ENCODE measurements at regions not wholly inside any gene's neighbourhood (a gene's known extent, or its start where the extent isn't known, plus 50 kb on each side); places are given as distances from the start of the nearest gene placed in this dataset.

DNA sequence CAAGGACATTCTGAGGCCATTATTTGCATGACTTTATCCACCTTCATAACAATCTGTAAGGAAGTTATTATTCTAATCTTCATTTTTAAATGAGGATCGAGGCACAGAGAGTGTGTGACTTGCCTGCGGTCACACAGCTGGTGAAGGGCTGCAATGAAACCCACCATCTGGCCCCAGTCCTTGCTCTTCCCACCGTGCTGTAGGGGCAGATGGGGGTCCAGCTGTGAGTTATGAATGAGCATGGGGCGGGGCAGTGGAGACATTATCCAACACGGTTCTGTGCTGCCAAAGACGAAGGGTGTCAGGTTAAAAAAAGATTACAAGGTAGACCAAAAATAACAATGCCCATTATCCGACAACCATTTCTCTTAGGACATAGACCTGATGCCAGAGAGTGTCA is 417.5 kb upstream of the MGMT start:
- H3K27ac ChIP-seq (ENCODE audit: low read depth in 1 of 2, low read length in 2 of 2) = no peak overlapping the region
- DNase-seq (ENCODE audit: low spot score) = no peak
- H3K27me3 ChIP-seq (ENCODE audit: control insufficient read depth in 4 of 4, insufficient read depth in 4 of 4, low read length in 3 of 4) = peaks cover 0 to 3% (median 0%) of the 10 kb centered on the region in 4 donors
- TF ChIP-seq MAX (IDR thresholded peaks at IDR 0.05) (no peak), ATF3 (IDR thresholded peaks at IDR 0.05) (no peak), NR2F2 (IDR thresholded peaks at IDR 0.05) (no peak), RAD21 (IDR thresholded peaks at IDR 0.05) (no peak), GABPA (IDR thresholded peaks at IDR 0.05 in 1 of 2, conservative IDR thresholded peaks at IDR 0.05 in 1 of 2) (no peak), HNF4G (IDR thresholded peaks at IDR 0.05) (no peak), FOXA2 (IDR thresholded peaks at IDR 0.05) (no peak), EGR1 (IDR thresholded peaks at IDR 0.05; ENCODE audit: low read depth in 2 of 2) (no peak), REST (IDR thresholded peaks at IDR 0.05) (no peak), ZBTB33 (IDR thresholded peaks at IDR 0.05) (no peak), TAF1 (conservative IDR thresholded peaks at IDR 0.05) (no peak), SP1 (IDR thresholded peaks at IDR 0.05) (no peak), HNF4A (conservative IDR thresholded peaks at IDR 0.05) (no peak), FOXA1 (IDR thresholded peaks at IDR 0.05) (no peak)
- TF ChIP-seq, protein P1, sequence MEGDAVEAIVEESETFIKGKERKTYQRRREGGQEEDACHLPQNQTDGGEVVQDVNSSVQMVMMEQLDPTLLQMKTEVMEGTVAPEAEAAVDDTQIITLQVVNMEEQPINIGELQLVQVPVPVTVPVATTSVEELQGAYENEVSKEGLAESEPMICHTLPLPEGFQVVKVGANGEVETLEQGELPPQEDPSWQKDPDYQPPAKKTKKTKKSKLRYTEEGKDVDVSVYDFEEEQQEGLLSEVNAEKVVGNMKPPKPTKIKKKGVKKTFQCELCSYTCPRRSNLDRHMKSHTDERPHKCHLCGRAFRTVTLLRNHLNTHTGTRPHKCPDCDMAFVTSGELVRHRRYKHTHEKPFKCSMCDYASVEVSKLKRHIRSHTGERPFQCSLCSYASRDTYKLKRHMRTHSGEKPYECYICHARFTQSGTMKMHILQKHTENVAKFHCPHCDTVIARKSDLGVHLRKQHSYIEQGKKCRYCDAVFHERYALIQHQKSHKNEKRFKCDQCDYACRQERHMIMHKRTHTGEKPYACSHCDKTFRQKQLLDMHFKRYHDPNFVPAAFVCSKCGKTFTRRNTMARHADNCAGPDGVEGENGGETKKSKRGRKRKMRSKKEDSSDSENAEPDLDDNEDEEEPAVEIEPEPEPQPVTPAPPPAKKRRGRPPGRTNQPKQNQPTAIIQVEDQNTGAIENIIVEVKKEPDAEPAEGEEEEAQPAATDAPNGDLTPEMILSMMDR (IDR thresholded peaks at IDR 0.05; ENCODE audit: low read depth, low read length, missing input control) = no peak
- H3K36me3 ChIP-seq (ENCODE audit: control insufficient read depth in 4 of 4, insufficient read depth in 3 of 4, low read depth in 1 of 4, low read length in 3 of 4) = no peaks in the 10 kb centered on the region
- no peaks in the 10 kb centered on the region for H3K9me3 ChIP-seq (ENCODE audit: control insufficient read depth in 4 of 4, low read length in 3 of 4)
- WGBS = 89% methylated on average over 7 of the region's 7 CpGs
- H3K4me3 ChIP-seq (ENCODE audit: low read depth in 1 of 3, low read length in 3 of 3) = no peak overlapping the region
- H3K9ac ChIP-seq (ENCODE audit: low read depth in 1 of 2, low read length in 2 of 2) = no peak overlapping the region
- no peaks in the 10 kb centered on the region for H3K4me1 ChIP-seq (ENCODE audit: control insufficient read depth in 4 of 4, insufficient read depth in 4 of 4, low read length in 3 of 4)

GRCh38 chr10:129055225-129055624 is 411.8 kb upstream of the MGMT start:
- H3K4me3 ChIP-seq (ENCODE audit: low read depth in 1 of 3, low read length in 3 of 3) = no peak overlapping the region
- no peaks in the 10 kb centered on the region for H3K27me3 ChIP-seq (ENCODE audit: control insufficient read depth in 4 of 4, insufficient read depth in 4 of 4, low read length in 3 of 4)
- 84% methylated on average over 9 of the region's 9 CpGs for WGBS
- no peaks in the 10 kb centered on the region for H3K4me1 ChIP-seq (ENCODE audit: control insufficient read depth in 4 of 4, insufficient read depth in 4 of 4, low read length in 3 of 4)
- no peak overlapping the region for H3K27ac ChIP-seq (ENCODE audit: low read depth in 1 of 2, low read length in 2 of 2)
- no peak overlapping the region for H3K9ac ChIP-seq (ENCODE audit: low read depth in 1 of 2, low read length in 2 of 2)
- TF ChIP-seq NR2F2 (IDR thresholded peaks at IDR 0.05) = no peak
- TF ChIP-seq YY1 (IDR thresholded peaks at IDR 0.05) = no peak
- no peak for TF ChIP-seq RAD21 (IDR thresholded peaks at IDR 0.05)
- no peak for TF ChIP-seq RXRA (IDR thresholded peaks at IDR 0.05)
- no peak for TF ChIP-seq FOXA1 (IDR thresholded peaks at IDR 0.05)
- TF ChIP-seq MAX (IDR thresholded peaks at IDR 0.05) = no peak
- TF ChIP-seq, protein P1 (IDR thresholded peaks at IDR 0.05; ENCODE audit: low read depth, low read length, missing input control) = no peak
- no peaks in the 10 kb centered on the region for H3K9me3 ChIP-seq (ENCODE audit: control insufficient read depth in 4 of 4, low read length in 3 of 4)
- no peaks in the 10 kb centered on the region for H3K36me3 ChIP-seq (ENCODE audit: control insufficient read depth in 4 of 4, insufficient read depth in 3 of 4, low read depth in 1 of 4, low read length in 3 of 4)
- DNase-seq (ENCODE audit: low spot score) = no peak

All from liver (tissue), 8 donors.